ENCODE measurements at regions not wholly inside any gene's neighbourhood (a gene's known extent, or its start where the extent isn't known, plus 50 kb on each side); places are given as distances from the start of the nearest gene placed in this dataset.

DNA sequence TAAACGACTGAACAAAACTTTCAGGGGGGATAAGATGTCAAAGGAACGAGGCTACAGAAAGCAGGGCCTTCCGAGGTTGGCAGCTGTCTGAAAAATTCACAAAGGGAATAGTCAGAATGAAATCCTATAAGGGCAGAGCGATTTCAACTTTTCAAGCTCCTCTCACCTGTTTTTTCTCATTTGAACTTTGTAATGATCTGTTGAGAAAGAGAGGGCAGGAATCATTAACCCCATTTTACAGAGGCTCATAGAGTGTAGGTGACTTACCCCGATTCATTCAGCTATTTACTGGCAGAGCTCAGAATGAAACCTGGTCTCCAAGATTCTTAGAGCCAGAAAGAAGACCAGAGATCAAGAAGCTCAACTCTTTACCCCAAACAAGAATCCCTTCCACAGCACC lies 266.1 kb upstream of the ARID1B start:
- H3K4me1 Mint-ChIP-seq = no peaks in the 10 kb centered on the region
- TF ChIP-seq, protein P1, sequence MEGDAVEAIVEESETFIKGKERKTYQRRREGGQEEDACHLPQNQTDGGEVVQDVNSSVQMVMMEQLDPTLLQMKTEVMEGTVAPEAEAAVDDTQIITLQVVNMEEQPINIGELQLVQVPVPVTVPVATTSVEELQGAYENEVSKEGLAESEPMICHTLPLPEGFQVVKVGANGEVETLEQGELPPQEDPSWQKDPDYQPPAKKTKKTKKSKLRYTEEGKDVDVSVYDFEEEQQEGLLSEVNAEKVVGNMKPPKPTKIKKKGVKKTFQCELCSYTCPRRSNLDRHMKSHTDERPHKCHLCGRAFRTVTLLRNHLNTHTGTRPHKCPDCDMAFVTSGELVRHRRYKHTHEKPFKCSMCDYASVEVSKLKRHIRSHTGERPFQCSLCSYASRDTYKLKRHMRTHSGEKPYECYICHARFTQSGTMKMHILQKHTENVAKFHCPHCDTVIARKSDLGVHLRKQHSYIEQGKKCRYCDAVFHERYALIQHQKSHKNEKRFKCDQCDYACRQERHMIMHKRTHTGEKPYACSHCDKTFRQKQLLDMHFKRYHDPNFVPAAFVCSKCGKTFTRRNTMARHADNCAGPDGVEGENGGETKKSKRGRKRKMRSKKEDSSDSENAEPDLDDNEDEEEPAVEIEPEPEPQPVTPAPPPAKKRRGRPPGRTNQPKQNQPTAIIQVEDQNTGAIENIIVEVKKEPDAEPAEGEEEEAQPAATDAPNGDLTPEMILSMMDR (conservative IDR thresholded peaks at IDR 0.05) = no peak
- H3K4me3 Mint-ChIP-seq = no peak overlapping the region
- no peak for DNase-seq (ENCODE audit: low read depth, low spot score)
- H3K9me3 Mint-ChIP-seq = no peaks in the 10 kb centered on the region
- no peaks in the 10 kb centered on the region for H3K27me3 Mint-ChIP-seq (ENCODE audit: low read depth)
- no peak overlapping the region for H3K27ac Mint-ChIP-seq (ENCODE audit: unreplicated experiment)
- no peaks in the 10 kb centered on the region for H3K36me3 Mint-ChIP-seq (ENCODE audit: low read depth)

GRCh38 chr6:156510242-156510641 lies 266.9 kb upstream of the ARID1B start:
- Mint-ChIP-seq H3K4me1 (no peaks in the 10 kb centered on the region), H3K27ac (ENCODE audit: unreplicated experiment) (no peak overlapping the region), H3K36me3 (ENCODE audit: low read depth) (no peaks in the 10 kb centered on the region), H3K9me3 (no peaks in the 10 kb centered on the region), H3K4me3 (no peak overlapping the region), H3K27me3 (ENCODE audit: low read depth) (no peaks in the 10 kb centered on the region)
- TF ChIP-seq, protein P1 (conservative IDR thresholded peaks at IDR 0.05) = no peak
- no peak for DNase-seq (ENCODE audit: low read depth, low spot score)

DNA sequence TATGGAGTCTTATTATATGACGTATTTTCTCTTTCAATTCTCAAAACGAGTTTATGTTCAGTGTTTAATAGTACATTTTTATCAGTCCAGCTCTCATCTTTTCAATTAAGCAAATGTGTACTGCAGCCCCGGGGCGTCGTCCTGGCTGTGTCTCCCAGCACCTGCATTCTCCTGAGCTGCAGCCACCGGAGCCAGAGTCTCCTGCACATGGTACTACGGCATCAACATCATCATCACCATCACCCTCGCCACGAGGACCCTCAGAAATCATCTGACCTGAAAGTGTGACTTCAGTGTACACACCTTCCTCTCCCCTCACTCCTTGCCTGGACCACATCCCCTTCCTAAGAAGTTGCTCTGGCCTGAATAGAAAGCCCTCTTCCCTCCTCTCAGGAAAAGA lies 267.7 kb upstream of the ARID1B start:
- H3K4me3 Mint-ChIP-seq = no peak overlapping the region
- TF ChIP-seq, protein P1 (conservative IDR thresholded peaks at IDR 0.05) = no peak
- DNase-seq (ENCODE audit: low read depth, low spot score) = no peak
- no peaks in the 10 kb centered on the region for H3K27me3 Mint-ChIP-seq (ENCODE audit: low read depth)
- no peaks in the 10 kb centered on the region for H3K36me3 Mint-ChIP-seq (ENCODE audit: low read depth)
- H3K9me3 Mint-ChIP-seq = no peaks in the 10 kb centered on the region
- no peak overlapping the region for H3K27ac Mint-ChIP-seq (ENCODE audit: unreplicated experiment)
- no peaks in the 10 kb centered on the region for H3K4me1 Mint-ChIP-seq

- H3K27me3 Mint-ChIP-seq (ENCODE audit: low read depth) = no peaks in the 10 kb centered on the region
- H3K27ac Mint-ChIP-seq (ENCODE audit: unreplicated experiment) = no peak overlapping the region
- no peak for DNase-seq (ENCODE audit: low read depth, low spot score)
- no peaks in the 10 kb centered on the region for H3K9me3 Mint-ChIP-seq
- TF ChIP-seq, protein P1 (conservative IDR thresholded peaks at IDR 0.05) = no peak
- no peaks in the 10 kb centered on the region for H3K4me1 Mint-ChIP-seq
- H3K4me3 Mint-ChIP-seq = no peak overlapping the region
- no peaks in the 10 kb centered on the region for H3K36me3 Mint-ChIP-seq (ENCODE audit: low read depth)
These were observed 268.3 kb upstream of the ARID1B start for GRCh38 chr6:156508923-156509322.

DNA sequence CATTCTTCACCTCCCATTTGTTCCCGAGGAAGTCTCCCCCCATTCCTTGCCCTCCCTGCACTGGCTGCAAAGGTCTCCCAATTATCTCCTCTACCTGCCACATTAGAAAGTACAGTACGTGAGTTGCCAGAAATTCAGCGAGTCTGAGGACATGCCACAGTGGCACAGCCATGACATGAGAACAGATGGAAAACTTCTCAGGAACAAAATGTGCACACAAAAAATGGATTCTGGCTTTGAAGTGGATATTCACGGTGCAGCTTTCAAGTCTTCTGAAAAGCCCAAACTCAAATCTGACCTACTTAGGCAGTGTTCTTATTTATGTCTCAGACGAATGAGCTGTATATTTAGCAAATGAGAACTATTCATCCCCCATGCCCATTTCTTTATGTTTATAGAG lies 269.1 kb upstream of the ARID1B start:
- Mint-ChIP-seq H3K27ac (ENCODE audit: unreplicated experiment) (no peak overlapping the region), H3K27me3 (ENCODE audit: low read depth) (no peaks in the 10 kb centered on the region), H3K9me3 (no peaks in the 10 kb centered on the region), H3K4me1 (no peaks in the 10 kb centered on the region), H3K36me3 (ENCODE audit: low read depth) (no peaks in the 10 kb centered on the region), H3K4me3 (no peak overlapping the region)
- no peak for DNase-seq (ENCODE audit: low read depth, low spot score)
- TF ChIP-seq, protein P1 (conservative IDR thresholded peaks at IDR 0.05) = no peak

- Mint-ChIP-seq H3K9me3 (no peaks in the 10 kb centered on the region), H3K4me1 (no peaks in the 10 kb centered on the region), H3K4me3 (no peak overlapping the region), H3K36me3 (ENCODE audit: low read depth) (no peaks in the 10 kb centered on the region), H3K27ac (ENCODE audit: unreplicated experiment) (no peak overlapping the region), H3K27me3 (ENCODE audit: low read depth) (no peaks in the 10 kb centered on the region)
- no peak for DNase-seq (ENCODE audit: low read depth, low spot score)
- TF ChIP-seq, protein P1 (conservative IDR thresholded peaks at IDR 0.05) = no peak
These were observed 269.5 kb upstream of the ARID1B start for GRCh38 chr6:156507656-156508055.
